Right kidney (tissue), 1 donor: ENCODE measurements at regions not wholly inside any gene's neighbourhood (a gene's known extent, or its start where the extent isn't known, plus 50 kb on each side); places are given as distances from the start of the nearest gene placed in this dataset.

Experiments
- DNase-seq: peaks from one replicate; pipeline ENCODE4 v3.0.0-alpha.2; 2016

DNA sequence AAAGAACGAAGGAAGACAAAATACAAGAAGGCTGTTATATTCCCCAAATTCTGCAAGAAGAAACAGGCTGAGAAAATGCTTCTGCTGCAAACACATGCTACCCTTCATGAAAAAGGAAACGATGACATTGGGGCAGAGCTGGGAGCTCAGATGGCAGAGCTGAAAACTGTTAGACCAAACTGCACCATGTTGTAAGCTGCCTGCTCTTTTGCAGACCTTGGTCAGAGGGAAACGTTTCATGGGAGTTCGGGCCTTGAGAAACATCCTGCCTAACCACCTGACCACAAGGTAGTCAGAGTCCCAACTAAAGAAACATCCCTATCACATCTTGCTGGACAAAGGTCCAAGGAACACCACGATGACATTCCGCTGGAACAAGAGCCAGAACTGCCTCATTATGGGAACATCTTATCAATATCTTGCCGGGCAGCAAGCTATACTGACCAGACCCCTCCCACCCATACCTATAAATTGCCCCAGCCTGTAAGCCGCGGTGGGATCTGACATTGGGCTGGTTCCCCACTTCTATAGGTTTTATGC lies 110.7 kb upstream of the CTSC start:
- no peak for DNase-seq

DNA sequence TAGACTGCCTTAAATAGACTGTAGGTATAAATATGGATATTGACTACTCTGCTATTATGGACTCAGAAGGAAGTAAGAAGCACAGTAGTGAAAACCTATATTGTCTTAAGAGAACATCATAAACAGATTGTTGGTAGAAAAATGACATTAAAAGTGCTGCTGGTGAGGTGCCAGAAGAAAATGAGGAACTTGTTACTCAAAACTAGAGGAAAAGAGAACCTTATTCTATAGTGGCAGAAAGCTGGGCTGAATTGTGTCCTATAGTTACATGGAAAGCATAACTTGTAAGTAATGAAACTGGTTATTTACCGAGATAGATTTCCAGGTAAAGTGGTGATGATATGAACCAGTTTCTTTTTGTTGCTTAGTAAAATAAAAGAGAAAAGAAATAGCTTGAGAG lies 109.7 kb upstream of the CTSC start:
- no peak for DNase-seq

DNA sequence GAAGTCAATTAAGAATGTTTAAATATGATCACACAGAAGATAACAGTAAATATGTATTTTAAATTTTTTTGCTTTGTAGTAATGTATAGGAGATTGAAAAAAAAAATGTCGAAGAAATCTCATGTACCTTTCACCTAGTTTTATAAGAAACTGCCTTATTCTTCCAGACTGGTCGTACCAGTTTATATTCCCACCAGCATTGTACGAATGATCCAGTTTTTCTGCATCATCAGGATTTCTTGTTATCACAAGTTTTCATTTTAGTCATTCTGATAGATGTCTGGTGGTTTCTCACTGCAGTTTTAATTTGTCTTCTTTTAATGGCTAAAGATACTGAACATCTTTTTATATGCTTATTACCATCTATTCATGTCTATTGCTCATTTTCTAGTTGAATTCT lies 101.8 kb upstream of the CTSC start:
- no peak for DNase-seq

DNA sequence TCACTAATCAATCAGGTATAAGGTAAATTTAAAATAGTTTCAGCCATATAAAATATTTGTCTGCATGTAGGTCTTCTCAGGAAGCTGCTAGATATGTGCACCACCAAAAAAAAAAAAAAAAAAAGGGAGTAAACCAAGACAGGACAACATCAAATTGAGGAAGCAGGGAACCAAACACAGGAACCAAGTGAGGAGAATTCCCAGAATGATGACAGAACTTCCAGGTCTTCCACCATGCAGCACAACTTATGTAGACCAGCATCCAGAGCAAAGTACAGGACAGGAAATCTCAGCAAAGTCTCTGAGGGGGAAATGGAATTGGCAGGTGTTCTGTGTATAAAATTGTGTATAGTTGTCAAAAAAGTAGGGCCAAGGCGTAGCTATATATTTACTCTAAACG lies 101.2 kb upstream of the CTSC start:
- no peak for DNase-seq

DNA sequence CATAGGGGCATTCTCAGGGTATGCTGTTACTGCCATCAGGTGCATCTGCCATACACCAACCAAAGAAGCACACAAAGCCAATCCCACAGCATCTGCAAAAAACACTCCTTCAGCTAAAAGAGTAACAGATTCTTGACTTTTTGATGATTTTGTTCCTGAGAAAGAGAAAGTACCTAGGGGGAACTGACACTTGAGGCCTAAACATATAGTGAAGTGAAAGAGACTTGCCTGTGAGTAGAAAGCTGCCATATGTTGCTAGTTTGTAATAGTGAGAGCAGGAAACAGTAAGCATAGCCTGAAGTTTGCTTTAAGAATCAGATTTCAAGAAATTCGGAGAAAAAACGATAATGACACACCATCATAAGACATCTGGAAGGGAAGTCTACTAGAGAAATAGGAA lies 97.9 kb upstream of the CTSC start:
- no peak for DNase-seq

DNA sequence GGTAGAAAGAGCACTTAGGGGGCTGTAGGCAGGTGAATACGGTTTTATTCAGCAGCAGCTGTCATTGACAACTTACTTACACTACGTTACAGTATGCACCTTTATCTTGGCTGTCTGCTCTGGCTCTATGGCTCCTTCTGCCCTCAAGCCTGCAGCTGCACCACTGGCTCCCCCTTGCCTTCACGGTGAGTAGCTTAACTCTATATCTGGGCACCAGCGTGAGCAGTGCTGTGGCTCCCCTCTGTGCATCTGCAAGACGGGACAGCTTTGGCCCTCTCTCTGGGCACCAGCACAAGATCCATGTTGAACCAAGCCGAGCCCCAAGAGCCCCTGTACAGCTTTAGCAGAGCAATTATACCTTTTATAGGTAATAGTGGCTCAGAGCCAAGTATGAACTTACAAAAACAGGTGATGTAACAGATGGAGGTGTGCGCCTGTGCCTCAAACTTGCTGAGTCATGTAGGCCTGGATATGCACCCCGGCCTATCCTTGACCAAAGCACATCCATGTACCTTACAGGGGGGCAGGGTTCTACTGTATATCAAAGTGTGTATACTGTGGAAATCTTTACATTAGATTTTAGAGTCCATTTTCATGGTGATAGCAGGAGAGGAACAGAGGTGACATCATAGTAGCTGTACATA lies 96.9 kb upstream of the CTSC start:
- no peak for DNase-seq

DNA sequence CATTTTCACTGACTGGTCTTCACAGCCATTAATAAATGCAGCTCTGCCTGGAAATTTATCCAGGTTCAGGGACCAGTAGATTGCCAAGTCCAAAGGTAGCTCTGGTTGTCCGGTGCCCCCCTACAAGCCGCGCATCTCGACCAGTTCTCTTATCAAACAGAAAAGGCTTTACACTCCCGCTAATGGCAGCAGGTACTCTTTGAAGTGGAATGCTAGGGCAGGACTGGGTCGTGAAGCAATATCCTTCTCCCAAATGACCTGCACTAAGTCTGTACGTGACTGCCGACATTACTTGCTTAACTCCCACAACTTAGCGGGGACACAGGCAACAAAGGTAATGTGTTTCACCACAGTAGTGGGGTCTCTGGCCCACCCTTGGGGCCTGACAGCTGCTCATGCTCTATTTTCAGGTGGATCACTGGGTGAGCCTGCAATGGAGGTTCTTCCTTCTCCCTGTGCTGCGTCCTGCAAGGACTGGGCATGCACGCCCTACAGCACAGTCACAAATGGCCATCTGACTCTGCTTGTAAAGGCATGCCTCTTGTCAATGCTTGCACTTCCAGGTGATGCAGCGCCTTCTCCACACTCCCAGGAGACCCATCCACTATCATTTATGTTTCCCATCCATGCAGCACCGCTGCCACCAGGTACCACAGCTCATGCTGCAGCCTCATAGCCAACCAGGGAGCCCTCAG lies 96.1 kb upstream of the CTSC start:
- DNase-seq, result no peak

DNA sequence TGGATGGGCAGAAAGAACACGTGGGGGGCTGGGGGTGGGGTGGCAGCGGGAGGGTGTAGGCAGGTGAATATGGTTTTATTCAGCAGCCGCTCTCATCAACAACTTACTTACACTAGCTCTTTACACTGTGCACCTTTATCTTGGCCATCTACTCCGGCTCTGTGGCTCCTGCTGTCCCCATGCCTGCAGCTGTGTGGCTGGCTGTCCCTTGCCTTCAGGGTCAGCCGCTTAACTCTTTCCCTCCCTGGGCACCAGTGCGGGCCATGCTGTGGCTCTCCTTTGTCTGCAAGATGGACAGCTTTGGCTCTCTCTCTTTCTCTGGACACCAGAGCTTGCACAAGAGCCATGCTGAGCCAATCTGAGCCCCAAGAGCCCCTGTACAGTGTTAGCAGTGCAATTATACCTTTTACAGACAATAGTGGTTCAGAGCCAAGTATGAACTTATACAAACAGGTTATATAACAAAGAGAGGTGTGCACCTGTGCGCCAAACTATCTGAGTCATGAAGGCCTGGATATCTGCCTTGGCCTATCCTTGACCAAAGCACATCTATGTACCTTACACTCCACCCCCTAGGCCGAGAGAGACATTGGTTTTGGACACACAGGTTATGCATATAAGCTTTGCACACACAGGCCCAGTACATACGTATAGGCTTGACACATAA lies 94.3 kb upstream of the CTSC start:
- DNase-seq, result no peak

DNA sequence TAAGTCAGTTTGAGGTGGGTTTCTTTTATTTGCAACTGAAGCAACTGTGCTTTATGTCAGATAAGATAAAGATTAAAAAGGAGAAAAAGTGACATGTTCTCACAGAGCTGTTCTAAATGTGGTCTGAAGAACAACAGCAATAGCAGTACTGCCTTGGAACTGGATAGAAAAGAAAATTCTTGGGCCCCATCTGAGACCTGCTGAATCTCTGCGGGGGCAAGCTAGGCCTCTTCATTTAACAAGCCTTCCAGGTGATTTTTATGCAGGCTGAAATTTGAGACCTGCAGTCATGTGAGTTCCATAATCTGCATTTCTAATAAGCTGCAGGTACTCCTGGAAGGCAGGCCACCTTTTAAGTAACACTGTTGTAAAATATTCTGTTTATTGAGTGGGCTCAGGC lies 91.4 kb upstream of the CTSC start:
- no peak for DNase-seq

DNA sequence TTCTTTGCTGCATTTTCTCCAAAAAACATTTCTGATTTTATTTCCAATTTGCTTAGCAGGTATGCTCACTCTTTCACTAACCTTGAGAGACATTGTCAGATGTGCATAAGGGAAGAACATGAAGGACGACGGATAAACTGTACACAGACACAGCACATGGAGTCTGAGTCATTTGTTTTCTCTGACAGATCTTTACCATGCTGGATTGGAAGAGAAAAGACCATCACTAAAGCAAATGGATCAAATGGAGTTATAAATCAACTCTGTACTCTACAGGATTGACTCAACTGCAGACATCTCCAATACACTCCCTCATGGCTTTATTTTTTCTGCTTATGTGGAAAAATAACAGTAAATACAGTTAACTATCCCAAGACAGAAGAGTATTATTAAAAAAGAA lies 90.2 kb upstream of the CTSC start:
- DNase-seq, result no peak

DNA sequence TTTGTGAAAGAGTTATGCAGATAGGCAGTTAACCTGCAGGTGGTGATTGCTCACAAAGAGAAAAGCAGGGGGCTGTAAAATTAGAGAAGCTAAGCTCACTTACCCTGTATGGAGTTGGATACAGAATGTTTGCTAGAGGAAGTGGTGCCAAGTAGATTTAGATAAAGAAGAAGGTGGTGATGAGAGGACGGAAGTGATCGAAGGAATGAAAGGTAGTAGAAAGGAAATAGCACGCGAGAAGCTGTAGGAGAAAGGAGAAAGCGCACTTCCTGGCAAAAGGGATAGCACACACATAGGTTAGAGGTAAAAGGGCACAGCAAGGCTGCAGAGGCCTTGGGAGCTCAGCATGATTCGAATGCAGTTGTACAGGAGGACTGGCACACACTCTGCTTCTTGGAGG lies 87.3 kb upstream of the CTSC start:
- no peak for DNase-seq

DNA sequence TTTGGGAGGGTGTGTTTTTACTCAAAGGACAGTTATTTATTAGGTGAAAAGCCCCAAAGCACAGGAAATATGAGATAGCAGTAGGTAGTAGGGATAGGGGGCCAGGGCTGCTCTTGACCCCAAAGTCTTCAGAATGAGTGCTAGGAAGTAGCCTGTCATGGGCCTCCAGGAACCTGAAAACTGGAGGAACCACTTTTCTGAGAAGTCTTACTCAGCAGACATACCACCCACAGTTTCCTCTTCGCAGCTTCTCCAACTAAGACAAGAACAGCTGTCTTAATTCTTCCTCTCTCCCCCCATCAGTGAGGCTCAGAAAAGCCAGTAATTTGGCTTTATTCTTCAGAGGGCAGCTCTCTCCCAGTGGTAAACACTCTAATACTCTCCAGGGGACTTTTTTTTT lies 84.0 kb upstream of the CTSC start:
- DNase-seq, result no peak

DNA sequence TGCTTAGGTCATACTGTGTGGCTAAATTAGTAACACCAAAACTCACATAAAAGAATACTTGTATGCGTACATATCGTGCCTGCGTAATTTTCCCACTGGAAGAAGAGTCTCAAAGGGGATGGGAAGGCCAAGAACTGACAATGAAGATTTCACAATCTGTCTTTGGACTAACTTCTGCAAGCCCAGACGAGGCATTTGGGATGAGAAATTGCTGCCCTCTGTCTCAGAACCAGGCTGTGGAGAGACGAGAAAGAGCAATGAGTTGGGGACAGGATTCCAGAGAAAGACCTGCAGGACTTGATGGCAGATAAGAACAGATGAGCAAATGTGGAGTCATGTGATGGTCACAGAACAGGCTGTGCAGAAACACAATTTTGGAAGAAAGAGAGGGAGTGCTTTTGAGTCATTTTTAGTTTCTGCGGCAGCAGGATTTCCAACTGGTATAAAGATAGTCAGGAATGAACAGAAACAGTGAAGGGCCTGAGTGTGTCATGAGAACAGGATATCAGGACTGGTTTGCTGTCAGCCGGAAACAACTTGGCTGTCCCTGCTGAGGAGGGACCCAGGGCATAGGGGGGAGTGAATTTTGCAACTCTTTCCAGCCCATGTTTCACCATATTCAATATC lies 82.7 kb upstream of the CTSC start:
- DNase-seq, result no peak

DNA sequence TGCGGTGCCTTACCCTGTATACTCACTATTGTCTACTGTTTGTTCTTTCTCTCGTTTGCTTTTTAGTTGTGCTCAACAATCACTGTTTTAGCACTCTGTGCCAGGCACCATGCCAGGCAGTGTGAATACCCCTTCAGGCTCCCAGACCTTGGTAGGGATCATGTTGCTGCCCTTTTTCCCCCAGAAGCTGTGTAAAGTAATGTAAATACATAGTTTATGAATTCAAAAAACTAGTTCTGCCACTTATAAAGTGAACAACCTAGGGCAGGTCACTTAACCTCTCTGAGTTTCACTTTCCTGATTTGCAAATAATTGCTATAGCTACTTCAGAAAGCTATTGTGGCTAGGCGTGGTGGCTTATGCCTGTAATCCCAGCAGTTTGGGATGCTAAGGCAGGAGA lies 81.0 kb upstream of the CTSC start:
- no peak for DNase-seq

DNA sequence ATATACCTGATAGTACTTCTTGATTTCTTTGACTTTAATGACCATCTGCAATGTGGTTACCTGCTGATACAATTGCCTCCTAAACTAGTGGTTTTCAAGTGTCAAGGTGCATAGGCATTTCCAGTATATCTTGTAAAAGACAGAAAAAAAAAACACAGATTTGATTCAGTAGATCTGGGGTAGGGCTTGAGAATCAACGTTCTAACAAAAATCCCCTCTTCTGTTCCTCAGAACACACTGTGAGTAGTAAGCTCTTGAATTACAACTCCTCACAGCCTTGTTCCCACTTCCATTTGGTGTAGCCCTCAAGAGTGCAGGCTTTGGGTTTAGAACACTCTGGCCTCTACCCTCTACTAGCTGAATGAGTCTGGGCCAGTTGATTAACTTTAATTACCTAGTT lies 78.0 kb upstream of the CTSC start:
- DNase-seq, result no peak

DNA sequence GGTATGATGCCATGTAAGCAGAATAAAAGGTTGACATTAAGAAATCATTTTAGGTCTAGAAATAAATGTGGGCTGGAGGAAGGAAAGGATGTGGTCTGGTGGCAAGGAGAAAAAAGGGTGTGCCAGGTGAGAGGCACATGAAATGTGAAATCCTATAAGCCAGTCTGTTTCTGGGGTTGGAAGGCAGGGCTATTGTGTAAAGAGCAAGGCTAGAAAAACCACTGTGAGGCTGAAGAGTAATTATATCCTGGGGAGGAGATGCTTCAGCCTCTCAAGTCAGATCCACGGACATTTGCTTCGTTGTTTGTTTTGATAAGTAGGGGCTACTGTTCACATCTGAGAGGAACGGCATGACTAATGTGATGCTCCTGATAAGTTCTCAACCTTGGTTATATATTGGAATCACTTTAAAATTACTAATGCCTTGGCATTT lies 77.5 kb upstream of the CTSC start:
- no peak for DNase-seq

DNA sequence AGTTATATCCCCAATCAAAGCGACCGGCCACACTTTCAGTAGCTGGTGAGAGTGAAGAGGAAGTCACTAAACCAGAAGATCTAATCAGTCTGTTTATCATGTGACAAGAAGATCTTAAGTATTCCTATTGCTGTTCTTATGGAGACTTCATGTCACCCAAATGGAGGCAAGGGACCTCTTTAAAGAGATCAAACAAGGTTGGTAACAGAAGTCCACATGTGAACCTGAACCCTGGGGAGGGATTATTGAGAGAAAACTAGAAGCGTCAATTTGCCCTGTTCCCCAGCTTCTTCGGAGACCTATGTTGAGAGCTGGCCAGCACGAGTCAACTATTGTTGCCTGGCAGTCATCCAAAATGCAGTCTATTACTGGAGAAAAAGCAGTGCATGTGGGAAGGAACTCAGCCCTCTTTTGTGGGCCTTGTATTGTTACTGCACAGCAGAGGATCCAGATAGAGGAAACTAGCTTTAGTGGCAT lies 76.9 kb upstream of the CTSC start:
- DNase-seq, result peak; percentile 20

DNA sequence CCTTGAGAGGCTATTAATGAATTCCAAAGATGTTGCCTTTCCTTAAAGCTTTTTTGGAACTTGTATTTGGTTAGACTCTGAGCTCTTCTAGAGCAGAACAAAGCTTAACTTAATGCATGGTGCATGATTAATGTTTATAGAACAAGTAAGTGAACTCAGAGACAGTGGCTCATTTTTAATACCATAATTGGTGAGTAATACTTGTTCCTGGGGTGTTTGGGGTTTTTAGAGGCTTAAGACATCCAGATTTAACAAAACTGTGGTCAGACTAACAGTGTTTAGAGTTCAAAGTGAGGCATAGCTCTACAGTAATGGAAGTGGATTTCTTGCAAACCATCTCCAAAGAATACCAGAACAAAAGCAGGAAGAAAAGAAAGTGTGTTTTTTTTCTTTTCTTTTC lies 73.7 kb upstream of the CTSC start:
- no peak for DNase-seq

DNA sequence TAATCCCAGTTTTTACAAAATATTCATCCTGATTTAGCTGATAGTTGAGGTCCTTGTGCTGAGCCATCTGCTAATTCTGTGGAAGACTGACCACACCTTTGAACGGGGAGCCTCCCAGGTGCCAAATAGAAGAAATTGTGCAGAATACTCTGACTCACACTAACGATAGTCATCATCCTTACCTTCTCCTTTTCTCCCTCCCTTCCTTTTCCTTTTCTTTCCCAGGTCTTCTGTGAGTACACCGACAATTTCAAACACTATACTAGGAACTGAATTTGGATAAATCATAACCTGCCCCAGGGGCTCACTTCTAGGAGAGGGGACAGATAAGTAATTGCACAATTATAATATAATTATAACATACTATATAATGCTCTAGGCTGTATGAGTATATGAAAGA lies 73.1 kb upstream of the CTSC start:
- no peak for DNase-seq

DNA sequence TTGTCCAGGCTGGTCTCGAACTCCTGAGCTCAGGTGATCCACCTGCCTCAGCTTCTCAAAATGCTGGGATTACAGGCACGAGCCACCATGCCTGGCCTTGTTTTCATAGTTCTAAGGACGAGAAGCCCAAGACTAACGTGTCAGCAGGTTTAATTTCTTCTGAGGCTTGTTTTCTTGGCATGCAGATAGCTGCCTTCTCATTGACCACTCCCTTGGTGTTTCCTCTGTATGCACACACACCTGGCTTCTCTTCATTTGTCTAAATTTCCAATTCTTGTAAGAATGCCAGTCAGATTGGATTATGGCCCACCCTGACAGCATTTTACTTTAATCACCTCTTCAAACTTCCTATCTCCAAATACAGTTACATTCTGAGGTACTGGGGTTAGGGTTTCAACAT lies 72.5 kb upstream of the CTSC start:
- DNase-seq, result no peak

DNA sequence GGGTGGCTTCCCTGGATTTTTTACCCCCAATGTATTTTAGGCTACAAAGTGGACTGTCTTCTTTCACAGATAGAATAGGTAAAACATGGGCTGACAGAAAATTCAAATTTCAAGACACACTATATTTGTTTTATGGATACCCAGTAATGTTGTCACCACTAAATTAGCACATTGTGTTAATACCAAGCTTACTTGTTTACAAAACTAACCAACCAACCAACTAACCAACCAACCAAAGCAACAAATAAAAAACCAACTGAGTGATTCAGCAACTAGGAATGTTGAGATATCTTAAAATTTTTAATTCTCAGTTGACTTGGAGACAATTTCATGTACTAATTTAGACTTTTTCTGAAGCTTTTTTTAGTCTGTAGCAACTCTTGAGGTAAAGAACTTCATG lies 69.3 kb upstream of the CTSC start:
- DNase-seq, result no peak

DNA sequence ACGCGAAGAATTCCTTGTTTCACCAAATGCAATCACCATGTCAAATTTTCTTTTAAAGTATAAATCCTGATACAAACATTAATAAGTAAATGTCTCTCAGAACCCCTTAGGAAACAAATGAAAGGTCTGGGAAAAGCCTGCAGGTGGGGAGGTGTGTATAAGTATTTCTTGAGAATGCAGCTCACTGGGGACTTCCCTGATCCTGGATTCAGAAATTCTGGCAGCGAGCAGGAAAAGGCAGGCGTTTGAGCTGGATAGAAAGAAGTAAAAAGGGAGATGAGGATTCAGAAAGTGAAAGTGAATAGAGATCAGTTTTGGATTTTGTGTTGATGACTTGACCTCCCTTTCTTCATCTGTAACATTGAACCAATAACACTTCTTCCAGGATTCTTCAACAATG lies 68.3 kb upstream of the CTSC start:
- DNase-seq, result no peak
